H1 (cell line): ENCODE measurements at regions not wholly inside any gene's neighbourhood (a gene's known extent, or its start where the extent isn't known, plus 50 kb on each side); places are given as distances from the start of the nearest gene placed in this dataset.

Experiments used
- CTCF ChIA-PET: fragments of 300-600 bp; sonication (Branson Sonifier 250); formaldehyde crosslinking; loops from one replicate; lab custom pipeline; 2021; ENCODE audit not compliant: partially characterized antibody; lab: Charles Lee
- POLR2A ChIA-PET: fragments of 300-600 bp; sonication (Branson Sonifier 250); formaldehyde crosslinking; loops from one replicate; lab custom pipeline; 2021; ENCODE audit warnings: inconsistent platforms; ENCODE audit not compliant: partially characterized antibody; lab: Charles Lee
- DNase-seq, 2 experiments: peaks; one replicate each; pipeline versions ENCODE4 v3.0.0 to v3.0.0-alpha.2; 2010 to 2022; ENCODE audit warnings: low spot score in 2 of 2, low read depth in 1 of 2, mixed read lengths in 1 of 2
- FAIRE-seq: peaks from 2 replicates; lab custom pipeline; 2011; peaks lifted over from hg19 to GRCh38; lab: Jason Lieb, UNC
- H2AFZ ChIP-seq: 2 replicates; pipeline ENCODE4 v1.8.1; 2012; ENCODE audit warnings: low read length, inconsistent platforms
- H2AK5ac ChIP-seq: 2 replicates; pipeline ENCODE4 v1.6.1; 2013; ENCODE audit warnings: low read depth, low read length
- H2BK120ac ChIP-seq: replicated peaks from 2 replicates; pipeline ENCODE3; 2013; ENCODE audit warnings: low read depth, low read length, inconsistent platforms
- H2BK12ac ChIP-seq: 2 replicates; pipeline ENCODE4 v1.6.1; 2013; ENCODE audit warnings: low read depth, low read length
- H2BK15ac ChIP-seq: 2 replicates; pipeline ENCODE4 v1.6.1; 2013; ENCODE audit warnings: low read length
- H2BK20ac ChIP-seq: 2 replicates; pipeline ENCODE4 v1.6.1; 2013; ENCODE audit warnings: low read length
- H2BK5ac ChIP-seq: 2 replicates; pipeline ENCODE4 v1.6.1; 2013; ENCODE audit warnings: low read depth, low read length
- H3K14ac ChIP-seq: 2 replicates; pipeline ENCODE4 v1.6.1; 2013; ENCODE audit warnings: inconsistent platforms; ENCODE audit not compliant: insufficient read length
- H3K18ac ChIP-seq: 2 replicates; pipeline ENCODE4 v1.6.1; 2013; ENCODE audit warnings: low read length; ENCODE audit errors: extremely low read depth
- H3K23ac ChIP-seq: 2 replicates; pipeline ENCODE4 v1.6.1; 2013; ENCODE audit warnings: inconsistent platforms; ENCODE audit not compliant: insufficient read length
- H3K23me2 ChIP-seq: 2 replicates; pipeline ENCODE4 v1.6.1; 2013; ENCODE audit warnings: low read depth, low read length
- H3K27ac ChIP-seq: 2 replicates; pipeline ENCODE4 v1.6.1; 2011; ENCODE audit warnings: low read depth, low read length, inconsistent platforms
- H3K27me3 ChIP-seq, 4 experiments: replicated peaks in 1 of 4; 1 replicate in 1 of 4; 2 replicates in 3 of 4; pipeline versions ENCODE4 v1.6.1 to v1.8.1; 2011 to 2013; ENCODE audit warnings: low read length in 3 of 4, mild to moderate bottlenecking in 3 of 4, inconsistent platforms in 2 of 4, mixed read lengths in 2 of 4, moderate library complexity in 1 of 4; ENCODE audit not compliant: control insufficient read depth in 3 of 4, insufficient read depth in 3 of 4; ENCODE audit errors: extremely low read depth in 1 of 4
- H3K36me3 ChIP-seq, 4 experiments: 2 replicates each; pipeline versions ENCODE4 v1.6.1 to v1.8.1; 2011 to 2013; ENCODE audit warnings: mild to moderate bottlenecking in 4 of 4, low read length in 3 of 4, moderate library complexity in 2 of 4, control low read depth in 1 of 4, inconsistent platforms in 1 of 4; ENCODE audit not compliant: insufficient read depth in 4 of 4, control insufficient read depth in 2 of 4
- H3K4ac ChIP-seq: replicated peaks from 2 replicates; pipeline ENCODE3; 2013; ENCODE audit warnings: low read length, low read depth, mixed read lengths, inconsistent platforms; ENCODE audit not compliant: insufficient read length
- H3K4me1 ChIP-seq, 4 experiments: replicated peaks in 1 of 4; 1 replicate in 1 of 4; 2 replicates in 3 of 4; pipeline versions ENCODE4 v1.6.1 to v1.8.1; 2011 to 2013; ENCODE audit warnings: low read length in 3 of 4, inconsistent platforms in 2 of 4, mixed read lengths in 1 of 4; ENCODE audit not compliant: insufficient read depth in 4 of 4, control insufficient read depth in 3 of 4
- H3K4me2 ChIP-seq, 2 experiments: 2 replicates each; pipeline versions ENCODE4 v1.6.1 to v1.8.1; 2011 to 2013; ENCODE audit warnings: low read depth in 2 of 2, low read length in 2 of 2, control low read depth in 1 of 2, inconsistent platforms in 1 of 2, mild to moderate bottlenecking in 1 of 2; ENCODE audit not compliant: insufficient read depth in 1 of 2
- H3K4me3 ChIP-seq, 4 experiments: fragments of 200-600, 300-600 bp in 1 of 4; sonication (generic), shearing (Covaris generic), sonication (Bioruptor Twin) in 1 of 4; 2 replicates each; pipeline versions ENCODE4 v1.5.1 to v1.8.1; 2011 to 2016; ENCODE audit warnings: low read length in 4 of 4, low read depth in 3 of 4, control low read depth in 2 of 4, inconsistent platforms in 2 of 4, mild to moderate bottlenecking in 2 of 4, mixed read lengths in 1 of 4, moderate library complexity in 1 of 4; ENCODE audit not compliant: insufficient read depth in 2 of 4; ENCODE audit errors: extremely low read depth in 1 of 4
- H3K56ac ChIP-seq: replicated peaks from 2 replicates; pipeline ENCODE3; 2013; ENCODE audit warnings: low read depth, mild to moderate bottlenecking, mixed read lengths, low read length, inconsistent platforms; ENCODE audit not compliant: insufficient read length
- H3K79me1 ChIP-seq: 2 replicates; pipeline ENCODE4 v1.6.1; 2013; ENCODE audit warnings: low read depth, low read length, control low read depth
- H3K79me2 ChIP-seq, 2 experiments: 2 replicates each; pipeline versions ENCODE4 v1.6.1 to v1.8.1; 2012 to 2013; ENCODE audit warnings: low read length in 2 of 2, mild to moderate bottlenecking in 2 of 2, inconsistent platforms in 1 of 2; ENCODE audit not compliant: insufficient read depth in 2 of 2, control insufficient read depth in 1 of 2
- H3K9ac ChIP-seq, 4 experiments: replicated peaks in 1 of 4; 1 replicate in 1 of 4; 2 replicates in 3 of 4; pipeline versions ENCODE4 v1.6.1 to v1.8.1; 2011 to 2013; ENCODE audit warnings: low read depth in 3 of 4, low read length in 3 of 4, control low read depth in 2 of 4, mild to moderate bottlenecking in 2 of 4, moderate library complexity in 2 of 4, inconsistent platforms in 1 of 4; ENCODE audit errors: extremely low read depth in 1 of 4
- H3K9me3 ChIP-seq, 2 experiments: 2 replicates each; pipeline versions ENCODE4 v1.6.1 to v1.8.1; 2012 to 2013; ENCODE audit warnings: mild to moderate bottlenecking in 2 of 2, moderate library complexity in 2 of 2, control low read depth in 1 of 2, inconsistent platforms in 1 of 2, low read depth in 1 of 2, low read length in 1 of 2, mixed read lengths in 1 of 2; ENCODE audit not compliant: insufficient read depth in 2 of 2
- H4K20me1 ChIP-seq, 2 experiments: replicated peaks in 1 of 2; 2 replicates each; pipeline versions ENCODE3 to v1.8.1; 2011 to 2013; ENCODE audit warnings: inconsistent platforms in 2 of 2, low read length in 2 of 2, mild to moderate bottlenecking in 1 of 2; ENCODE audit not compliant: insufficient read depth in 2 of 2, control insufficient read depth in 1 of 2
- H4K5ac ChIP-seq: 2 replicates; pipeline ENCODE4 v1.6.1; 2013; ENCODE audit warnings: low read length, low read depth, mixed read lengths, inconsistent platforms; ENCODE audit not compliant: insufficient read length
- H4K8ac ChIP-seq: 2 replicates; pipeline ENCODE4 v1.8.0; 2013; ENCODE audit warnings: mild to moderate bottlenecking, moderate library complexity, low read length, inconsistent platforms; ENCODE audit not compliant: insufficient read depth; ENCODE audit errors: extremely low read depth
- H4K91ac ChIP-seq: replicated peaks from 2 replicates; pipeline ENCODE3; 2013; ENCODE audit warnings: low read length, mixed read lengths, inconsistent platforms; ENCODE audit not compliant: insufficient read length
- CBX8 ChIP-seq: fragments of 300-800, 300-1000 bp; sonication (generic); IDR thresholded peaks from 2 replicates; pipeline ENCODE4 v1.7.1; 2016; ENCODE audit warnings: low read depth, low read length, borderline replicate concordance
- CHD1 ChIP-seq: IDR thresholded peaks from 2 replicates; pipeline ENCODE4 v1.6.1; 2012; ENCODE audit warnings: low read depth, low read length, improper control_type of control experiment
- FOSL1 ChIP-seq: IDR thresholded peaks from 2 replicates; pipeline ENCODE4 v1.6.1; 2011; ENCODE audit warnings: mild to moderate bottlenecking, low read depth, low read length, moderate library complexity; ENCODE audit not compliant: insufficient read depth
- SP1 ChIP-seq: IDR thresholded peaks from 2 replicates; pipeline ENCODE4 v1.6.1; 2011; ENCODE audit warnings: low read depth, low read length
- YY1 ChIP-seq: IDR thresholded peaks from 2 replicates; pipeline ENCODE4 v1.6.1; 2011; ENCODE audit warnings: low read depth, mild to moderate bottlenecking, low read length
- WGBS, 2 experiments: shearing (Covaris generic) in 1 of 2; methylation state at CpG; one replicate each; pipeline versions ENCODE4 v1.1.6 to v1.1.7; 2013 to 2015; ENCODE audit warnings: low lambda C conversion rate in 2 of 2, mixed read lengths in 2 of 2, inconsistent platforms in 1 of 2, low coverage in 1 of 2, missing lambda C conversion rate in 1 of 2; ENCODE audit not compliant: insufficient replicate concordance in 2 of 2, insufficient coverage in 1 of 2, insufficient read length in 1 of 2; ENCODE audit errors: extremely low coverage in 1 of 2, missing lambda C conversion rate in 1 of 2; 5-methylcytosine and 5-hydroxymethylcytosine counted together

DNA sequence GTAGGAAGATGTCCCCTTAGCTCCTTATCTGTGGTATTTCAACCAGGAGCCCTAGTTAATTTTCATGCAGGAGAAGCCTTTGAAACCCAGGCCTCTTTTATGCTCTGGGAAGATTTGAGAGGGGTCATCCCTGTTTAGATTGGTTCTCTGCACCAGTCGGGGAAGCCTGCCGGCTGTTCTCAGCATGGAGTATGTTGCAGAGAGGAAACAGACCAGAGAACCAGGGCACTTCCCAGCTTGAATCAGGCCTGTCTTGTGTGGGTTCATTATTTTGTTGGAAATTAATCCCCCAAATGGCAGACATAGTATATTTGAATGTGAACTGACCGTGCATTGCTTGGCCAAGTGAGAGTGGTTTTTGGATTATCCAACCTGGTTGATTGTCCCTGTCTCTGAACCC lies 1082.1 kb upstream of the RBFOX1 start:
- CTCF ChIA-PET, result no interaction called here
- H4K8ac ChIP-seq, result no peak overlapping the region
- FAIRE-seq, result no peak
- no peak overlapping the region for H2AK5ac ChIP-seq
- no peak overlapping the region for H3K4me2 ChIP-seq
- H2BK12ac ChIP-seq, result 0 out of 2 replicates have a peak overlapping the region, but pooled peaks have one; percentile 35
- no peak overlapping the region for H2BK5ac ChIP-seq
- H2AFZ ChIP-seq, result no peak overlapping the region
- no peak overlapping the region for H3K4ac ChIP-seq
- no peak overlapping the region for H4K91ac ChIP-seq
- H2BK20ac ChIP-seq, result no peak overlapping the region
- H3K4me3 ChIP-seq, result no peak overlapping the region
- H2BK120ac ChIP-seq, result no peak overlapping the region
- 70% methylated on average over 3 of the region's 3 CpGs; no CpG with 5 or more reads in 1 of the 2 experiments for WGBS, 2 experiments
- H3K23me2 ChIP-seq, result no peaks in the 10 kb centered on the region
- H4K5ac ChIP-seq, result no peak overlapping the region
- TF ChIP-seq CHD1 (no peak), YY1 (no peak), FOSL1 (no peak), SP1 (no peak), CBX8 (no peak)
- H3K9me3 ChIP-seq, result no peaks in the 10 kb centered on the region
- no peak for DNase-seq
- peaks cover 0 to 9% (median under 1%) of the 10 kb centered on the region in 4 experiments; a peak in 3 of 7 replicates for H3K4me1 ChIP-seq
- no peaks in the 10 kb centered on the region; a peak in 1 of 7 replicates for H3K27me3 ChIP-seq
- H2BK15ac ChIP-seq, result no peak overlapping the region
- no peak overlapping the region for H3K56ac ChIP-seq
- H3K79me1 ChIP-seq, result no peaks in the 10 kb centered on the region
- no peaks in the 10 kb centered on the region for H3K79me2 ChIP-seq
- H3K9ac ChIP-seq, result no peak overlapping the region
- H4K20me1 ChIP-seq, result no peaks in the 10 kb centered on the region
- no peak overlapping the region for H3K18ac ChIP-seq
- no peak overlapping the region for H3K23ac ChIP-seq
- POLR2A ChIA-PET, result interaction anchor here (1.1 kb wide), 1 partner anchor 10 kb away, joined by 3 read pairs; no protein-coding TSS in a partner anchor
- no peak overlapping the region for H3K27ac ChIP-seq
- no peaks in the 10 kb centered on the region for H3K36me3 ChIP-seq
- H3K14ac ChIP-seq, result no peak overlapping the region
